Progenitor cell of endocrine pancreas (in vitro differentiated cells): ENCODE measurements at regions not wholly inside any gene's neighbourhood (a gene's known extent, or its start where the extent isn't known, plus 50 kb on each side); places are given as distances from the start of the nearest gene placed in this dataset.

Experiments
- DNase-seq: peaks from one replicate; pipeline ENCODE4 v3.0.0; 2021; ENCODE audit warnings: low spot score; ENCODE audit not compliant: unreplicated experiment
- H3K27ac Mint-ChIP-seq: 2 replicates; pipeline ENCODE4 v1.8.0; 2021; ENCODE audit warnings: mild to moderate bottlenecking, moderate library complexity, mixed read lengths
- H3K27me3 Mint-ChIP-seq: 2 replicates; pipeline ENCODE4 v1.8.0; 2021; ENCODE audit warnings: mixed read lengths
- H3K36me3 Mint-ChIP-seq: 2 replicates; pipeline ENCODE4 v1.8.0; 2022; ENCODE audit warnings: mixed read lengths; ENCODE audit not compliant: insufficient read depth
- H3K4me1 Mint-ChIP-seq: 2 replicates; pipeline ENCODE4 v1.8.0; 2021; ENCODE audit warnings: low read depth, mixed read lengths
- H3K4me3 Mint-ChIP-seq: 2 replicates; pipeline ENCODE4 v1.8.0; 2021; ENCODE audit warnings: low read depth, mild to moderate bottlenecking, moderate library complexity, mixed read lengths
- H3K9me3 Mint-ChIP-seq: 2 replicates; pipeline ENCODE4 v1.8.0; 2021; ENCODE audit warnings: low read depth, mixed read lengths
- CTCF ChIP-seq: fragments of 200-600 bp; sonication (generic); IDR thresholded peaks from one replicate; pipeline ENCODE4 v1.5.0; 2021; ENCODE audit warnings: antibody characterized with exemption, mild to moderate bottlenecking; ENCODE audit not compliant: unreplicated experiment

- H3K4me3 Mint-ChIP-seq, result no peak overlapping the region
- no peaks in the 10 kb centered on the region for H3K36me3 Mint-ChIP-seq
- H3K4me1 Mint-ChIP-seq, result peaks cover 4% of the 10 kb centered on the region
- no peaks in the 10 kb centered on the region for H3K9me3 Mint-ChIP-seq
- no peak for TF ChIP-seq CTCF
- no peak for DNase-seq
- H3K27ac Mint-ChIP-seq, result no peak overlapping the region
- no peaks in the 10 kb centered on the region for H3K27me3 Mint-ChIP-seq
These were observed 411.2 kb upstream of the KLF6 start for GRCh38 chr10:4196183-4196582.

GRCh38 chr10:4195213-4195612 lies 410.2 kb upstream of the KLF6 start:
- Mint-ChIP-seq H3K36me3 (no peaks in the 10 kb centered on the region), H3K27me3 (no peaks in the 10 kb centered on the region), H3K9me3 (no peaks in the 10 kb centered on the region), H3K4me1 (peaks cover 4% of the 10 kb centered on the region), H3K4me3 (no peak overlapping the region), H3K27ac (no peak overlapping the region)
- no peak for DNase-seq
- no peak for TF ChIP-seq CTCF

DNA sequence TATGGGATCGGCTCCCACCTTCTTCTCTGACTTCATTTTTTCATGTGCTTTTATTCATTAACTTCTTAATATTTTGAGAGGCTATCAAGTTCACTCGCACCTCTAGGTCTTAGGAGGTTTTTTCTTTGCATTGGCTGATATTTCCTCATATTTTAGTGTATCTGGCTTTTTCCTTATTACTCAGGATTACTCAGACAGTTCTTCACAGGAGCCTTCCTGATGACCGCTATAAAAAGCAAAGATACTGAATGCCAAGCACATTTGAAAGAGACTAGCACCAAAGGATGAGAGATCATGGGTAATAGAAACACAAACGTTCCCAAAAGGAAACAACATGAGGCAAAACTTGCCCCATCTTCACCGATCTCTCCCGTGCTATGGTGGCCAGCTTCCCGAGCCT lies 409.2 kb upstream of the KLF6 start:
- TF ChIP-seq CTCF, result no peak
- Mint-ChIP-seq H3K27me3 (no peaks in the 10 kb centered on the region), H3K27ac (no peak overlapping the region), H3K9me3 (no peaks in the 10 kb centered on the region), H3K4me3 (no peak overlapping the region), H3K4me1 (peaks cover 4% of the 10 kb centered on the region), H3K36me3 (no peaks in the 10 kb centered on the region)
- no peak for DNase-seq

DNA sequence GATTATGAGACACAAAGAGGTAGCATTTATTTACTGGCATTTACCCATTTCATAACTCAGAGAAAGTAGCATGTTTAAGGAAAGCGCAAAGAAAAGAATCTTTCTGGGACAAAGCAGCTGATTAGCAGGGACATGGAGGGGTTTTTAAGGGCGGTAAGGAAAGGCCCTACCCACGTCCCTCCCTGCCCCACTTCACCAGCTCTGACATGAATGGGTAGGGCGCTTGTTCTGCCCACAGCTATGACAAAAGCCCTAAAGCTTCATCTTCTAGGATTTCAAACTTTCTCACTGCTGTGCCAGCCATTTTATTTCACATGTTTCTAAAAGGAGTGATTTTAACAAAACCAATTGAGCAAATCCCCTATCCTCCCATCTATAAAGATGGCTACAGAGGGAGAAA lies 406.9 kb upstream of the KLF6 start:
- Mint-ChIP-seq H3K9me3 (no peaks in the 10 kb centered on the region), H3K27ac (no peak overlapping the region), H3K4me3 (no peak overlapping the region), H3K27me3 (no peaks in the 10 kb centered on the region), H3K36me3 (no peaks in the 10 kb centered on the region), H3K4me1 (no peaks in the 10 kb centered on the region)
- no peak for TF ChIP-seq CTCF
- no peak for DNase-seq

- Mint-ChIP-seq H3K27ac (no peak overlapping the region), H3K9me3 (no peaks in the 10 kb centered on the region), H3K4me3 (no peak overlapping the region), H3K4me1 (no peaks in the 10 kb centered on the region), H3K36me3 (no peaks in the 10 kb centered on the region), H3K27me3 (no peaks in the 10 kb centered on the region)
- no peak for TF ChIP-seq CTCF
- DNase-seq, result no peak
These were observed 406.3 kb upstream of the KLF6 start for GRCh38 chr10:4191354-4191753.
